ENCODE measurements at regions not wholly inside any gene's neighbourhood (a gene's known extent, or its start where the extent isn't known, plus 50 kb on each side); places are given as distances from the start of the nearest gene placed in this dataset.

GRCh38 chr10:62529396-62529795 is 155.2 kb downstream of the ZNF365 start:
- H3K4me2 ChIP-seq (ENCODE audit: low read length), result no peak overlapping the region
- no peak for TF ChIP-seq EZH2 (IDR thresholded peaks at IDR 0.05; ENCODE audit: borderline replicate concordance, low read length)
- TF ChIP-seq, protein P1, sequence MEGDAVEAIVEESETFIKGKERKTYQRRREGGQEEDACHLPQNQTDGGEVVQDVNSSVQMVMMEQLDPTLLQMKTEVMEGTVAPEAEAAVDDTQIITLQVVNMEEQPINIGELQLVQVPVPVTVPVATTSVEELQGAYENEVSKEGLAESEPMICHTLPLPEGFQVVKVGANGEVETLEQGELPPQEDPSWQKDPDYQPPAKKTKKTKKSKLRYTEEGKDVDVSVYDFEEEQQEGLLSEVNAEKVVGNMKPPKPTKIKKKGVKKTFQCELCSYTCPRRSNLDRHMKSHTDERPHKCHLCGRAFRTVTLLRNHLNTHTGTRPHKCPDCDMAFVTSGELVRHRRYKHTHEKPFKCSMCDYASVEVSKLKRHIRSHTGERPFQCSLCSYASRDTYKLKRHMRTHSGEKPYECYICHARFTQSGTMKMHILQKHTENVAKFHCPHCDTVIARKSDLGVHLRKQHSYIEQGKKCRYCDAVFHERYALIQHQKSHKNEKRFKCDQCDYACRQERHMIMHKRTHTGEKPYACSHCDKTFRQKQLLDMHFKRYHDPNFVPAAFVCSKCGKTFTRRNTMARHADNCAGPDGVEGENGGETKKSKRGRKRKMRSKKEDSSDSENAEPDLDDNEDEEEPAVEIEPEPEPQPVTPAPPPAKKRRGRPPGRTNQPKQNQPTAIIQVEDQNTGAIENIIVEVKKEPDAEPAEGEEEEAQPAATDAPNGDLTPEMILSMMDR (IDR thresholded peaks at IDR 0.05; ENCODE audit: low read length), result no peak

GRCh38 chr10:62534031-62534430 is 159.9 kb downstream of the ZNF365 start:
- no peak overlapping the region for H3K27ac ChIP-seq (ENCODE audit: low read depth, low read length, poor library complexity, severe bottlenecking)
- no peaks in the 10 kb centered on the region; the same call in 1 of the 2 replicates for H3K9me2 ChIP-seq (ENCODE audit: low read depth, low read length)
- H3K4me1 ChIP-seq (ENCODE audit: insufficient read depth, low read length, severe bottlenecking), result peaks cover 8% of the 10 kb centered on the region
- no peak overlapping the region for H3K9ac ChIP-seq (ENCODE audit: low read length)
- H3K79me2 ChIP-seq (ENCODE audit: insufficient read depth, low read length), result no peaks in the 10 kb centered on the region
- no peaks in the 10 kb centered on the region for H3K9me3 ChIP-seq (ENCODE audit: low read length)
- H4K20me1 ChIP-seq (ENCODE audit: insufficient read depth, low read length), result no peaks in the 10 kb centered on the region
- H3K36me3 ChIP-seq (ENCODE audit: insufficient read depth, low read length), result no peaks in the 10 kb centered on the region
- no peak overlapping the region for H3K4me3 ChIP-seq (ENCODE audit: low read depth, low read length, poor library complexity, severe bottlenecking)
- no peaks in the 10 kb centered on the region for H3F3A ChIP-seq (ENCODE audit: insufficient read depth, low read length)
- H3K27me3 ChIP-seq (ENCODE audit: insufficient read depth, low read length), result no peaks in the 10 kb centered on the region
- TF ChIP-seq EZH2 (IDR thresholded peaks at IDR 0.05; ENCODE audit: borderline replicate concordance, low read length), result no peak
- TF ChIP-seq, protein P1 (IDR thresholded peaks at IDR 0.05; ENCODE audit: low read length), result no peak
- H2AFZ ChIP-seq (ENCODE audit: low read length), result no peak overlapping the region
- no peak overlapping the region for H3K4me2 ChIP-seq (ENCODE audit: low read length)

More at GRCh38 chr10:62529396-62529795, 155.2 kb downstream of the ZNF365 start:
- no peak overlapping the region for H3K27ac ChIP-seq (ENCODE audit: low read depth, low read length, poor library complexity, severe bottlenecking)
- H4K20me1 ChIP-seq (ENCODE audit: insufficient read depth, low read length), result no peaks in the 10 kb centered on the region
- no peak overlapping the region for H2AFZ ChIP-seq (ENCODE audit: low read length)
- no peaks in the 10 kb centered on the region for H3F3A ChIP-seq (ENCODE audit: insufficient read depth, low read length)
- H3K4me1 ChIP-seq (ENCODE audit: insufficient read depth, low read length, severe bottlenecking), result peaks cover 31% of the 10 kb centered on the region
- H3K79me2 ChIP-seq (ENCODE audit: insufficient read depth, low read length), result no peaks in the 10 kb centered on the region
- no peak overlapping the region for H3K9ac ChIP-seq (ENCODE audit: low read length)
- H3K9me2 ChIP-seq (ENCODE audit: low read depth, low read length), result no peaks in the 10 kb centered on the region; the same call in 1 of the 2 replicates
- no peaks in the 10 kb centered on the region; the same call in 1 of the 2 replicates for H3K27me3 ChIP-seq (ENCODE audit: insufficient read depth, low read length)
- no peaks in the 10 kb centered on the region for H3K36me3 ChIP-seq (ENCODE audit: insufficient read depth, low read length)
- H3K9me3 ChIP-seq (ENCODE audit: low read length), result no peaks in the 10 kb centered on the region
- no peak overlapping the region for H3K4me3 ChIP-seq (ENCODE audit: low read depth, low read length, poor library complexity, severe bottlenecking)

DNA sequence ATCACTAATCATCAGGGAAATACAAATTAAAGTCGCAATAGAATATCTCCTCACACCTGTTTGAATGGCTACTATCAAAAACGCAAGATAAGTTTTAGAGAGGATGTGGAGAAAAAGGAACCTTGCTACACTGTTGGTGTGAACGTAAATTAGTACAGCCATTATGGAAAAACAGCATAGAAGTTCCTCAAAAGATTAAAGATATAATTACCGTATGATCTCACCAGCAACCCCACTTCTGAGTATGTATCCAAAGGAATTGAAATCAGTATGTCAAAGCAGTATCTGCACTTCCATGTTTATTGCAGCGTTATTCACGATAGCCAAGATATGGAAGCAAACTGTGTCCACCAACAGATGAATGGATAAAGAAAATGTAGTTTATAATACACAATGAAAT is 164.4 kb downstream of the ZNF365 start:
- Histone ChIP-seq H2AFZ (ENCODE audit: low read length) (no peak overlapping the region), H3K4me1 (ENCODE audit: insufficient read depth, low read length, severe bottlenecking) (no peaks in the 10 kb centered on the region), H3K79me2 (ENCODE audit: insufficient read depth, low read length) (no peaks in the 10 kb centered on the region), H3K27me3 (ENCODE audit: insufficient read depth, low read length) (no peaks in the 10 kb centered on the region), H3K27ac (ENCODE audit: low read depth, low read length, poor library complexity, severe bottlenecking) (no peak overlapping the region), H3K36me3 (ENCODE audit: insufficient read depth, low read length) (no peaks in the 10 kb centered on the region), H3F3A (ENCODE audit: insufficient read depth, low read length) (no peaks in the 10 kb centered on the region), H3K9me3 (ENCODE audit: low read length) (no peaks in the 10 kb centered on the region), H3K9ac (ENCODE audit: low read length) (no peak overlapping the region), H3K4me3 (ENCODE audit: low read depth, low read length, poor library complexity, severe bottlenecking) (no peak overlapping the region), H3K9me2 (ENCODE audit: low read depth, low read length) (no peaks in the 10 kb centered on the region), H4K20me1 (ENCODE audit: insufficient read depth, low read length) (no peaks in the 10 kb centered on the region), H3K4me2 (ENCODE audit: low read length) (no peak overlapping the region)
- TF ChIP-seq EZH2 (IDR thresholded peaks at IDR 0.05; ENCODE audit: borderline replicate concordance, low read length), result no peak
- TF ChIP-seq, protein P1 (IDR thresholded peaks at IDR 0.05; ENCODE audit: low read length), result no peak

Data from OCI-LY1 (cell line).